Left lung (tissue), 4 donors: ENCODE measurements at regions not wholly inside any gene's neighbourhood (a gene's known extent, or its start where the extent isn't known, plus 50 kb on each side); places are given as distances from the start of the nearest gene placed in this dataset.

ENCODE experiments used
- ATAC-seq: fragments of 200-7000 bp; cut with Tn5 transposase; one replicate; pipeline ENCODE4 v1.9.1; 2020; ENCODE audit warnings: moderate library complexity
- DNase-seq, 4 donors: peaks; one replicate each; pipeline ENCODE4 v3.0.0-alpha.2; 2013 to 2020
- H3K27ac ChIP-seq, 2 donors: fragments of 200-600 bp; sonication (generic) in 1 of 2; one replicate each; pipeline versions ENCODE4 v1.5.0 to v1.8.0; 2020 to 2021
- H3K27me3 ChIP-seq, 2 donors: fragments of 200-600 bp; sonication (generic) in 1 of 2; one replicate each; pipeline versions ENCODE4 v1.5.0 to v1.8.0; 2020 to 2021
- H3K36me3 ChIP-seq, 2 donors: fragments of 200-600 bp; sonication (generic) in 1 of 2; one replicate each; pipeline versions ENCODE4 v1.5.0 to v1.8.0; 2020 to 2021
- H3K4me1 ChIP-seq, 2 donors: fragments of 200-600 bp; one replicate each; pipeline ENCODE4 v1.8.0; 2021
- H3K4me3 ChIP-seq, 2 donors: fragments of 200-600 bp; sonication (generic) in 1 of 2; one replicate each; pipeline versions ENCODE4 v1.5.0 to v1.8.0; 2020 to 2021; ENCODE audit warnings: mild to moderate bottlenecking in 1 of 2
- H3K9me3 ChIP-seq, 2 donors: fragments of 200-600 bp; sonication (generic) in 1 of 2; one replicate each; pipeline versions ENCODE4 v1.5.0 to v1.8.0; 2020 to 2021
- CTCF ChIP-seq, 2 donors: fragments of 200-600 bp; sonication (generic) in 1 of 2; IDR thresholded peaks; one replicate each; pipeline versions ENCODE4 v1.5.0 to v1.8.0; 2021; ENCODE audit warnings: antibody characterized with exemption in 2 of 2
- intact Hi-C, 2 donors: fragments of 100-400 bp; cut with DNase I; formaldehyde crosslinking; loops; one replicate each; pipeline versions ENCODE4 v1.11.2 to v1.14.2; 2022
- donor health status: DM: no; HTN: yes; CAD: no.
- donor health status: DM: no; HTN: no; CAD: no.

- ATAC-seq (no peak), DNase-seq (no peak)
- no peaks in the 10 kb centered on the region for H3K4me1 ChIP-seq
- no peak overlapping the region for H3K4me3 ChIP-seq
- intact Hi-C loops = no loop called here
- no peaks in the 10 kb centered on the region for H3K36me3 ChIP-seq
- no peak overlapping the region for H3K27ac ChIP-seq
- H3K27me3 ChIP-seq = no peaks in the 10 kb centered on the region
- H3K9me3 ChIP-seq = no peaks in the 10 kb centered on the region
- no peak for TF ChIP-seq CTCF (IDR thresholded peaks at IDR 0.05)
Measured at GRCh38 chr4:125843947-125844346, 529.2 kb downstream of the FAT4 start.

GRCh38 chr4:125847518-125847917 is 532.8 kb downstream of the FAT4 start:
- H3K27me3 ChIP-seq = no peaks in the 10 kb centered on the region

GRCh38 chr4:125849869-125850268 is 535.1 kb downstream of the FAT4 start:
- TF ChIP-seq CTCF (IDR thresholded peaks at IDR 0.05) = no peak
- Histone ChIP-seq H3K27me3 (no peaks in the 10 kb centered on the region), H3K36me3 (no peaks in the 10 kb centered on the region), H3K27ac (no peak overlapping the region), H3K4me3 (no peak overlapping the region), H3K4me1 (no peaks in the 10 kb centered on the region), H3K9me3 (no peaks in the 10 kb centered on the region)
- intact Hi-C loops = no loop called here
- ATAC-seq (no peak), DNase-seq (no peak)

More at GRCh38 chr4:125847518-125847917, 532.8 kb downstream of the FAT4 start:
- Histone ChIP-seq H3K27ac (no peak overlapping the region), H3K4me1 (no peaks in the 10 kb centered on the region), H3K9me3 (no peaks in the 10 kb centered on the region), H3K36me3 (no peaks in the 10 kb centered on the region), H3K4me3 (no peak overlapping the region)
- no peak for DNase-seq
- no peak for ATAC-seq
- no peak for TF ChIP-seq CTCF (IDR thresholded peaks at IDR 0.05)
- intact Hi-C loops = no loop called here

- H3K27ac ChIP-seq = no peak overlapping the region
- DNase-seq = no peak
- H3K4me3 ChIP-seq = no peak overlapping the region
- no peak for ATAC-seq
- TF ChIP-seq CTCF (IDR thresholded peaks at IDR 0.05) = no peak
- intact Hi-C loops = no loop called here
- no peaks in the 10 kb centered on the region for H3K4me1 ChIP-seq
- H3K27me3 ChIP-seq = no peaks in the 10 kb centered on the region
- no peaks in the 10 kb centered on the region for H3K36me3 ChIP-seq
- H3K9me3 ChIP-seq = peaks cover 0 to 2% of the 10 kb centered on the region in 2 donors
Measured at GRCh38 chr4:125891597-125892258, 577.0 kb downstream of the FAT4 start.

- Histone ChIP-seq H3K9me3 (no peaks in the 10 kb centered on the region), H3K36me3 (no peaks in the 10 kb centered on the region), H3K4me3 (no peak overlapping the region), H3K4me1 (no peaks in the 10 kb centered on the region), H3K27ac (no peak overlapping the region), H3K27me3 (no peaks in the 10 kb centered on the region)
- intact Hi-C loops = no loop called here
- no peak for TF ChIP-seq CTCF (IDR thresholded peaks at IDR 0.05)
- ATAC-seq = no peak
- no peak for DNase-seq
Measured at GRCh38 chr4:125904802-125905201, 590.0 kb downstream of the FAT4 start.
